H9 (cell line): ENCODE measurements at regions not wholly inside any gene's neighbourhood (a gene's known extent, or its start where the extent isn't known, plus 50 kb on each side); places are given as distances from the start of the nearest gene placed in this dataset.

ENCODE experiments used
- DNase-seq: peaks from one replicate; pipeline ENCODE4 v3.0.0-alpha.2; 2017
- H2AFZ ChIP-seq: one replicate; pipeline ENCODE4 v1.6.1; 2013; ENCODE audit warnings: mild to moderate bottlenecking, low read length, control low read depth, moderate library complexity
- H2AK5ac ChIP-seq: 2 replicates; pipeline ENCODE4 v1.6.1; 2013; ENCODE audit warnings: low read length, control low read depth, mixed read lengths; ENCODE audit not compliant: insufficient read length
- H2BK120ac ChIP-seq: one replicate; pipeline ENCODE4 v1.6.1; 2013; ENCODE audit warnings: low read depth, mild to moderate bottlenecking, low read length, control low read depth, inconsistent platforms; ENCODE audit not compliant: poor library complexity, severe bottlenecking
- H2BK12ac ChIP-seq: 2 replicates; pipeline ENCODE4 v1.6.1; 2013; ENCODE audit warnings: low read length, control low read depth, mixed read lengths, low read depth; ENCODE audit not compliant: insufficient read length
- H2BK15ac ChIP-seq: 2 replicates; pipeline ENCODE4 v1.6.1; 2013; ENCODE audit warnings: low read depth, low read length, control low read depth
- H2BK20ac ChIP-seq: one replicate; pipeline ENCODE4 v1.6.1; 2013; ENCODE audit warnings: low read depth, mild to moderate bottlenecking, low read length, control low read depth, inconsistent platforms; ENCODE audit not compliant: poor library complexity, severe bottlenecking
- H2BK5ac ChIP-seq: 2 replicates; pipeline ENCODE4 v1.6.1; 2013; ENCODE audit warnings: low read length, control low read depth, mixed read lengths; ENCODE audit not compliant: insufficient read length
- H3K14ac ChIP-seq: 2 replicates; pipeline ENCODE4 v1.6.1; 2013; ENCODE audit warnings: low read length, control low read depth; ENCODE audit not compliant: insufficient read depth
- H3K18ac ChIP-seq: 2 replicates; pipeline ENCODE4 v1.6.1; 2013; ENCODE audit warnings: low read depth, mild to moderate bottlenecking, mixed read lengths, low read length, control low read depth; ENCODE audit not compliant: insufficient read length
- H3K23ac ChIP-seq: 2 replicates; pipeline ENCODE4 v1.6.1; 2013; ENCODE audit warnings: low read length, control low read depth, mixed read lengths, low read depth; ENCODE audit not compliant: insufficient read length
- H3K23me2 ChIP-seq: 2 replicates; pipeline ENCODE4 v1.6.1; 2013; ENCODE audit warnings: low read depth, mild to moderate bottlenecking, mixed read lengths, low read length, control low read depth; ENCODE audit not compliant: insufficient read length, poor library complexity, severe bottlenecking
- H3K27ac ChIP-seq: 2 replicates; pipeline ENCODE4 v1.5.1; 2013; ENCODE audit warnings: low read length, control low read depth, mixed read lengths, low read depth; ENCODE audit not compliant: insufficient read length
- H3K27me3 ChIP-seq: 2 replicates; pipeline ENCODE4 v1.6.1; 2013; ENCODE audit warnings: low read length, control low read depth, inconsistent platforms; ENCODE audit not compliant: insufficient read depth
- H3K4ac ChIP-seq: 2 replicates; pipeline ENCODE4 v1.6.1; 2013; ENCODE audit warnings: low read depth, mild to moderate bottlenecking, control low read depth, inconsistent platforms, low read length, moderate library complexity
- H3K4me1 ChIP-seq: 2 replicates; pipeline ENCODE4 v1.6.1; 2013; ENCODE audit warnings: low read length, control low read depth, inconsistent platforms; ENCODE audit not compliant: insufficient read depth
- H3K4me2 ChIP-seq: 2 replicates; pipeline ENCODE4 v1.6.1; 2013; ENCODE audit warnings: low read length, control low read depth, mixed read lengths; ENCODE audit not compliant: insufficient read length, insufficient read depth
- H3K56ac ChIP-seq: 2 replicates; pipeline ENCODE4 v1.6.1; 2013; ENCODE audit warnings: low read depth, mild to moderate bottlenecking, mixed read lengths, low read length, control low read depth; ENCODE audit not compliant: insufficient read length
- H3K79me1 ChIP-seq: 2 replicates; pipeline ENCODE4 v1.6.1; 2013; ENCODE audit warnings: low read depth, mild to moderate bottlenecking, moderate library complexity, low read length, control low read depth, inconsistent platforms; ENCODE audit not compliant: insufficient read depth, poor library complexity, severe bottlenecking
- H3K79me2 ChIP-seq: 2 replicates; pipeline ENCODE4 v1.6.1; 2013; ENCODE audit warnings: low read length, control low read depth, inconsistent platforms; ENCODE audit not compliant: insufficient read depth
- H3K9ac ChIP-seq: 2 replicates; pipeline ENCODE4 v1.6.1; 2013; ENCODE audit warnings: low read length, control low read depth, mixed read lengths; ENCODE audit not compliant: insufficient read length; ENCODE audit errors: extremely low read depth
- H3K9me3 ChIP-seq: one replicate; pipeline ENCODE4 v1.6.1; 2013; ENCODE audit warnings: low read depth, low read length, inconsistent platforms; ENCODE audit not compliant: control insufficient read depth
- H3T11ph ChIP-seq: one replicate; pipeline ENCODE4 v1.6.1; 2013; ENCODE audit warnings: mild to moderate bottlenecking, low read length, control low read depth, inconsistent platforms
- H4K20me1 ChIP-seq: one replicate; pipeline ENCODE4 v1.6.1; 2013; ENCODE audit not compliant: control insufficient read depth, insufficient read length, insufficient read depth
- H4K5ac ChIP-seq: 2 replicates; pipeline ENCODE4 v1.6.1; 2013; ENCODE audit warnings: low read depth, mild to moderate bottlenecking, mixed read lengths, low read length, control low read depth; ENCODE audit not compliant: insufficient read length
- H4K8ac ChIP-seq: replicated peaks from 2 replicates; pipeline ENCODE4 v1.6.1; 2013; ENCODE audit warnings: low read length, control low read depth, mixed read lengths, low read depth; ENCODE audit not compliant: insufficient read length
- H4K91ac ChIP-seq: 2 replicates; pipeline ENCODE4 v1.6.1; 2013; ENCODE audit warnings: low read depth, mild to moderate bottlenecking, moderate library complexity, mixed read lengths, low read length, control low read depth; ENCODE audit not compliant: insufficient read length
- H3K27ac Mint-ChIP-seq, 3 experiments: 2 replicates in 2 of 3; 3 replicates in 1 of 3; pipeline ENCODE4 v1.8.0; 2020 to 2021; ENCODE audit warnings: mixed read lengths in 3 of 3, mild to moderate bottlenecking in 1 of 3, moderate library complexity in 1 of 3
- H3K27me3 Mint-ChIP-seq: 2 replicates; pipeline ENCODE4 v1.8.0; 2021; ENCODE audit warnings: low read depth, mild to moderate bottlenecking, moderate library complexity, mixed read lengths
- H3K36me3 Mint-ChIP-seq, 3 experiments: 2 replicates in 2 of 3; 3 replicates in 1 of 3; pipeline ENCODE4 v1.8.0; 2020 to 2021; ENCODE audit warnings: low read depth in 3 of 3, mixed read lengths in 3 of 3; ENCODE audit not compliant: insufficient read depth in 1 of 3
- H3K4me1 Mint-ChIP-seq, 2 experiments: 2 replicates each; pipeline ENCODE4 v1.8.0; 2020; ENCODE audit warnings: mixed read lengths in 2 of 2
- H3K4me3 Mint-ChIP-seq, 2 experiments: 2 replicates in 1 of 2; 3 replicates in 1 of 2; pipeline ENCODE4 v1.8.0; 2020 to 2021; ENCODE audit warnings: mild to moderate bottlenecking in 2 of 2, mixed read lengths in 2 of 2, moderate library complexity in 1 of 2
- H3K9me3 Mint-ChIP-seq, 2 experiments: 2 replicates in 1 of 2; 3 replicates in 1 of 2; pipeline ENCODE4 v1.8.0; 2020; ENCODE audit warnings: mild to moderate bottlenecking in 2 of 2, mixed read lengths in 2 of 2, moderate library complexity in 1 of 2
- CTCF ChIP-seq: fragments of 200-600 bp; sonication (generic); conservative IDR thresholded peaks from 3 replicates; pipeline ENCODE4 v1.8.0; 2021; ENCODE audit warnings: antibody characterized with exemption, mild to moderate bottlenecking
- WGBS: extraction: QIAGEN DNeasy Blood & Tissue Kit; methylation state at CpG from one replicate; pipeline ENCODE4 v1.1.7; 2013; ENCODE audit warnings: missing lambda C conversion rate, low lambda C conversion rate, mixed read lengths; ENCODE audit not compliant: insufficient read length; ENCODE audit errors: extremely low coverage; 5-methylcytosine and 5-hydroxymethylcytosine counted together

- Histone ChIP-seq H2BK5ac (no peak overlapping the region), H2BK12ac (no peak overlapping the region), H2BK20ac (no peak overlapping the region), H2BK15ac (no peak overlapping the region), H3K14ac (no peak overlapping the region), H2BK120ac (no peak overlapping the region), H3K9me3 (no peaks in the 10 kb centered on the region), H3K56ac (no peak overlapping the region), H3K79me2 (no peaks in the 10 kb centered on the region), H3K23me2 (no peaks in the 10 kb centered on the region), H3K4ac (no peak overlapping the region), H3K4me2 (no peak overlapping the region), H4K91ac (no peak overlapping the region), H4K20me1 (no peaks in the 10 kb centered on the region), H3K27ac (no peak overlapping the region), H3K4me1 (peaks cover 2% of the 10 kb centered on the region; the same call in 1 of the 2 replicates), H3K18ac (no peak overlapping the region), H3K23ac (no peak overlapping the region), H4K5ac (no peak overlapping the region), H2AFZ (no peak overlapping the region), H3T11ph (no peak overlapping the region), H4K8ac (no peak overlapping the region), H2AK5ac (no peak overlapping the region), H3K9ac (no peak overlapping the region), H3K27me3 (no peaks in the 10 kb centered on the region), H3K79me1 (no peaks in the 10 kb centered on the region)
- H3K27ac Mint-ChIP-seq = no peak overlapping the region
- no peaks in the 10 kb centered on the region for H3K36me3 Mint-ChIP-seq
- peaks cover 6% of the 10 kb centered on the region for H3K27me3 Mint-ChIP-seq
- no peak for TF ChIP-seq CTCF
- peaks cover 0 to 4% of the 10 kb centered on the region in 2 experiments; a peak in 3 of 4 replicates for H3K4me1 Mint-ChIP-seq
- no peak for DNase-seq
- peaks cover 0 to 2% of the 10 kb centered on the region in 2 experiments; a peak in 2 of 5 replicates for H3K9me3 Mint-ChIP-seq
- H3K4me3 Mint-ChIP-seq = no peak overlapping the region
- WGBS = no CpG with 5 or more reads among the region's 2 CpGs
Measured at GRCh38 chr4:15303052-15303641, 124.7 kb upstream of the C1QTNF7 start.
